ENCODE measurements at regions not wholly inside any gene's neighbourhood (a gene's known extent, or its start where the extent isn't known, plus 50 kb on each side); places are given as distances from the start of the nearest gene placed in this dataset.

DNA sequence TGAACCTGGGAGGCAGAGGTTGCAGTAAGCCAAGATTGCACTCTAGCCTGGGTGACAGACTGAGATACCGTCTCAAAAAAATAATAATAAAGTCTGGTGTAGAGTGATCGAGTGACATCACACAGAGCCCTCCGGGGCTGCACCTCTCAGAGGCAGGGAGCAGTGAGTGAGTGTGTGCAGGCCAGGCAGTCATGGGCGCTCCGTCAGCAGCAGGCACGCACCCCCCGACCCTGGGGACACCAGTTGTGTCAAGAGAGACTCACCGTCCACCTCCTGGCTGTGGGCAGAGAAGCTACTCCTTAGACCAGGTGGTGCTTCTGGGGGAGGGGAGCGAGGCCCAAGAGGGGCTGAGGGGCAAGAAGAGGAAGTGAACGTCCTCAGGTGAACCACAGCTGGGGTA is 91.8 kb downstream of the SIK1 start:
- no peak for DNase-seq (ENCODE audit: extremely low read depth in 1 of 11, low read depth in 9 of 11, low spot score in 4 of 11)

- no peak for DNase-seq (ENCODE audit: extremely low read depth in 1 of 11, low read depth in 9 of 11, low spot score in 4 of 11)
Observed at GRCh38 chr21:43334214-43334958, 92.5 kb downstream of the SIK1 start.

GRCh38 chr21:43333298-43334062 is 93.5 kb downstream of the SIK1 start:
- DNase-seq (ENCODE audit: extremely low read depth in 1 of 11, low read depth in 9 of 11, low spot score in 4 of 11): peak in 1 of 11 donors; percentile 67

DNA sequence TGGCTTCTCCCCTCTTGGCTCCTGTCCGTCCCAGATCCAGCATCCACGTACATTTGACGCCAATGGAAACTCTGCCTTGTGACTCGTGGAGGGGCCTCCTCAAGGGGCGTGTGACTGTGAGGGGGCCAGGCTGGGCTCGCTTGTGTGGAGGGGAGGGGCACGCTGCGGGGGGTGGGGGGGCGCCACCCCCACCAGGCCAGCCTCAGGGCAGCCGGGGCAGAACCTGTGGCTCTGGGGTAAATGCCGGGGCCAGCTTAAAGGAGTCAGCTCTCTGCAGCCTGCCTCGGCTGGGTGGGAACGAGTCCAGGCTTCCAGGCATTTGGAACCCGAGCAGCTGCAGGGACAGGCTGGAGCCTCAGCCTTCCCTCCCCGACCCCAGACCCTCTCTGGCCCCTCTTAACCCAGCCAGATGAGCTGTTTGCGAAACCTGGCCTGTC is 94.1 kb downstream of the SIK1 start:
- no peak for DNase-seq (ENCODE audit: extremely low read depth in 1 of 11, low read depth in 9 of 11, low spot score in 4 of 11)

DNA sequence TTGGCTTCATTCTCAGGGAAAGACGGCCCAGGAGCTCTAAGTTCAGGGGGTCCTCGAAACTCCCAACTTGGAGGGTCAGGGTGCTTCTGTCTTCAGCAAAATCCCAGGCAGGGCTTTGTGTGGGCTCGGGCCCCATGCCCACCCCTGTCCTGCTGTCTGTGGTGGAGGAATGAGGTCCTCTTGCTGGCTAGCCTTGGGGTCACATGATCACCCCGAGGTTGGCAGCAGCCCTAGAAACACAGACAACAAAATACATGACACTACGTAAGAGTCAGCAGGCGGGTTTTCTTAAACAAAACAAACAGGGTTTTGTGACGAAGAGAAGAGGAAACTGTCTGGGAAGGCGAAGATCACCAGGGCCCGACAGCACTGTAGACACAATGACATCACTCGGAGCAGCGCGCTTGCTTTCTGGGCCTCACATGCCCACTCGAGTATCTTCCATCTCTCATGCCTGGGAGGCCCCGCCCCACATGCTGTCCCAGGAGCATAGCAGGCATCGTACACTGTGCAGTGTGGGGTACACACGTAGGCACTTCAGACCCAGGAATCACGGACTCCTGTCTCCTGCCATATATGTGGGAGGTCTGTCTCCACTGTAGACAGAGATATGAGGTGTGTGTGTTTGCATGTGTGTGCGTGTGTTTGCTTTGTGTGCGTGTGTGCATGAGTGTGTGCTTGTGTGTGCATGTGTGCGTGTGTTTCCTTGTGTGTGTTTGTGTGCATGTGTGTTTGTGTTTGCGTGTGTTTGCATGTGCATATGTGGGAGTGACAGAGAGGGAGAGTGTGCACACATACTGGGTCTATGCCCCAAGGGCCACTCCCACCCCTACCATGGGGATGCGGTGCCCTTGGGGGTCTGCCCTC is 94.7 kb downstream of the SIK1 start:
- peak in 1 of 11 donors; percentile 45 for DNase-seq (ENCODE audit: extremely low read depth in 1 of 11, low read depth in 9 of 11, low spot score in 4 of 11)

GRCh38 chr21:43331111-43331961 is 95.6 kb downstream of the SIK1 start:
- no peak for DNase-seq (ENCODE audit: extremely low read depth in 1 of 11, low read depth in 9 of 11, low spot score in 4 of 11)

DNA sequence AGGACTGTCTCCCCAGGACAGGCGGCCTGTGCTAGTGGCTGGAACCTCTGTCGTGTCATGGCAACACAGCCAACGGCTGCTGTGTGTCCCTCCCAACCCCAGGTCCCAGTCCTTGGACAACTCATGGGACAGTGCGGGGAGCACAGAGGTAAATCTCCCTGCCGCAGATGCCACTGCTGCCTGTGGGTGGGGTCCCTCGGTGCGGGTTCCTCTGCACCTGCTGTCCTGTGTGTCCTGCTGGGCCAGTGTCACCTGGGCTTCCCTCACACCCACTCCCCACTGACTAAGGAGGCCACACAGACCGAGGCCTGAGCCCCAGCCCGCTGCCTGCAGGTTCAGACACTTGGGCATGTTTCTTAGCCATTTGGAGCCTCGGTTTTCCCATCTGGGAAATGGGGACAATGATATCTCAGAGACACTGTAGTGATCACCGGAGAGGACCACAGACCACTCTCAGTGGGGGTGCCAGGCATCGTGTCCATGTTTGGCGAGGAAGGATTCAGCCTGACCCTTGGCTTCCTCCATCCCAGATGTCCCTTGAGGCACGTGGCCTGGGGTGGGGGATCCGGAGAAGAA is 96.5 kb downstream of the SIK1 start:
- DNase-seq (ENCODE audit: extremely low read depth in 1 of 11, low read depth in 9 of 11, low spot score in 4 of 11): no peak

GRCh38 chr21:43329711-43330269 is 97.1 kb downstream of the SIK1 start:
- no peak for DNase-seq (ENCODE audit: extremely low read depth in 1 of 11, low read depth in 9 of 11, low spot score in 4 of 11)

DNA sequence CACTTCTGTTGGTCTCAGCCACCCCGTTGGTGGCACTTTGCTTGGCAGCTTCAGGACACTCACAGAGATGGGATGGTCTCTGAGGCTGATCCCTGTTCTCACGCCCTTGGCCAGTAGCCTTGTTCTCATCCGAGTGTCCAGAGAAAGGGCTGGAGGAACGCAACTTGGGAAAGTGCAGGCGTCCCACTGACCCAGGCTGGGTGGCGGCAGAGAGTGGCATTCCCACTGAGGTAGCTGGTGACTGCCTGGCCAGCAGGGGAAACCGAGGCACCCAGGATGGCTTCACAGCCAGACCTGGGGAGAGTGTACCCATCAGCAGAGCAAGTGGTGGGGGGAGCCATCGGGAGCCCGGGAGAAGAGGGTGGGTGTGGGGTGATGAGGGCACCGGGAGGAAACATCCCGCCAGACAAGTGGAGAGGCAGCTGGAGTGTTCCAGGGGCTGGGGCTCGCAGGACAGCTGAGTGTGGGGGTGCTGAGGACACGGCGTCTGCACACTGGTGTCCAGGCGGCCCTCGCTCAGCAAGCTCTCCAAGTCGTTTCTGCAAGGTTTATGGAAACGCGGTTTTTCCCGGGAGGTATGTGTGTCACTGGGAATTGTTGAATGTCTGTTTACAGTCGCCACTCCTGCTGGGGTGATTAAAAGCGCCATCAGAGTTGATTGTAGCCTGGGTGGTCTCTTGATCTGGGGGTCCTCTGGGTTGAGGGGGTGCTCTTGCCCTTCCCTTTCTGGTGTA is 97.8 kb downstream of the SIK1 start:
- no peak for DNase-seq (ENCODE audit: extremely low read depth in 1 of 11, low read depth in 9 of 11, low spot score in 4 of 11)

DNA sequence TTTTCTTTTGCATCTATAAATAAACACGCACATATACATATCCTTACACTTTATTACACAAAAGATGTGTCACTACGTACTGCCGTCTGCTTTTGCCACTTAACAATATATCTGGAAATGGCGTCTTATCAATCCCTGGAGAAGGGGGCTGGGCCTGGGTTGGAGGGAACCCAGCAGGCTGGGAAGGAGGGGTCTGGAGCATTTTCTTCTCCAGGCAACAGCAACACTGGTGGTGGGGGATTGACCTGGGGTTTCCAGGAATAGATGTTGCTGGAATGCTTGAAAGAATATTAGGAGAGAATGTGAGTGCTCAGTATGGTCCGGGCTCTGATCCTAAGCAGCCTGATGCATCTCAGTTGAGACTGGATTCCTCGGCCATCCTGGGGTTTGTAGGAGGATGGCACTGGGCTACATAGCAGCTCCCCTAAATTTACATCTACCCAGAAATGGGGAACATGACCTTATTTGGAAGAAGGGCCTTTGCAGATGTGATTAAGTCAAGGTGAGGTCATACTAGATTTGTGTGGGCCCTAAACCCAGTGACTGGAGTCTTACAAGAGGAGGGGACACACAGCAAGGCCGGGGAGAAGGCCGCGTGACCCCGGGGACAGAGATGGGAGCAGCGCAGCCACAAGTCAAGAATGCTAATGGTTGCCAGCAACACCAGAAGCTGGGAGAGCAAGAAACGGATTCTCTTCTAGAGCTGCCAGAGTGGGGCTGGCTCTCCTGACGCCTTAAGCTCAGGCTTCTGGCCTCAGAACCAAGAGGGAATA is 98.6 kb downstream of the SIK1 start:
- no peak for DNase-seq (ENCODE audit: extremely low read depth in 1 of 11, low read depth in 9 of 11, low spot score in 4 of 11)

DNA sequence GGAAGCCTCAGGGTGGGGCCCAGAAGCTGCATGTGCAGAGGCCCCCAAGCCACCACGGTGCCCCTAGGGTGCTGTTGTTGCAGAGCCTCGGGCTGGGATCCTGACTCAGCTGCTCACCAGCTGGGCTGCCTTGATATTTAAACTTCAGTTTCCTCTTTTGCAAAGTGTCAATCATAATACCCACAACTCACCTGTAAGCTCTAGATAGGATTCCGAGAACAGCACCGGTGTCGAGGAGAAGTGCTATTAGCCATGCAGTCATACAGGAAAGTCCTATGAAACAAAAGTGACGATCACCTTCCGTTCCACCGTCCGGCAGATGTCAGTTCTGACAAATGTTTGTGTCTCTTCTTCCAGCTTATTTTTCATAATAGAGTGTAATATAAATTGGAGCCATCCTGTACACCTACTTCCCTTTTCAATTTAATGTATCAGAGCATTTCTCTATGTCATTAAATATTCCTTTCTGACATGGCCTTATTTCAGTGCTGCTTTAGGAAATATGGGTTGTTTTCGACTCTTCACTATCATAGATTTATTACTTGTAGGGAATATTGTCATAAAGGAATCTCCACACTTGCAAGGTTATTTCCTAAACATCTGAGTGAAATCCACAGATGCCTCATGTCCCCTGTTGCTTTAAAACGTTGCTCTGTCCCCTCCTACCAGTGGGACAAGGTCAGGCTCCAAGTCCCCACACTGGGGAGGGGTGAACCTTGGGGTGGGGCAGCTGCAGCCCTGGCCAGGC is 100.8 kb downstream of the SIK1 start:
- no peak for DNase-seq (ENCODE audit: extremely low read depth in 1 of 11, low read depth in 9 of 11, low spot score in 4 of 11)

DNA sequence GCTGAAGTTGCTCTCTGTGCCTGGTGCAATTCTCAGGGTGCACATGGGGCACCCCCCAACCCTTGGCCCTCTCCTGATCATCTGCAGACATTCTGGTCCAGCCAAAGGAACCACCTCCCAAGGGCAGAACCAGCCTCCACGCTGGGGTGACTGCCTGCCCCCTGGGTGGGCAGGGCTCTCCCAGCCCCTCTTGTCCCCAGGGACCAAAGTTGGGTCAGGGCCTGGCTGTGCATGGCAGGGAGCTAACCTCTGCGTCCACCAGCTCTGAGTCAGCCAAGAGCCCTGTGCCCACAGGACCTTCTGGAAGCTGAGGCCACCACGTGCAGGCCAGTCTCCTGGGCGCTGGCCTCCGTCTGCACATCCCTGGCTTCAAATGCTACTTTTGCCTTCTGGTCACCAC is 101.9 kb downstream of the SIK1 start:
- DNase-seq (ENCODE audit: extremely low read depth in 1 of 11, low read depth in 9 of 11, low spot score in 4 of 11): no peak

- DNase-seq (ENCODE audit: extremely low read depth in 1 of 11, low read depth in 9 of 11, low spot score in 4 of 11): no peak
Observed at GRCh38 chr21:43324596-43324995, 102.3 kb downstream of the SIK1 start.

- no peak for DNase-seq (ENCODE audit: extremely low read depth in 1 of 11, low read depth in 9 of 11, low spot score in 4 of 11)
Observed at GRCh38 chr21:43323244-43324005, 103.5 kb downstream of the SIK1 start.

GRCh38 chr21:43322805-43323204 is 104.1 kb downstream of the SIK1 start:
- DNase-seq (ENCODE audit: extremely low read depth in 1 of 11, low read depth in 9 of 11, low spot score in 4 of 11): no peak

Measured in renal cortex interstitium (tissue), 11 donors.